ENCODE measurements at regions not wholly inside any gene's neighbourhood (a gene's known extent, or its start where the extent isn't known, plus 50 kb on each side); places are given as distances from the start of the nearest gene placed in this dataset.

DNA sequence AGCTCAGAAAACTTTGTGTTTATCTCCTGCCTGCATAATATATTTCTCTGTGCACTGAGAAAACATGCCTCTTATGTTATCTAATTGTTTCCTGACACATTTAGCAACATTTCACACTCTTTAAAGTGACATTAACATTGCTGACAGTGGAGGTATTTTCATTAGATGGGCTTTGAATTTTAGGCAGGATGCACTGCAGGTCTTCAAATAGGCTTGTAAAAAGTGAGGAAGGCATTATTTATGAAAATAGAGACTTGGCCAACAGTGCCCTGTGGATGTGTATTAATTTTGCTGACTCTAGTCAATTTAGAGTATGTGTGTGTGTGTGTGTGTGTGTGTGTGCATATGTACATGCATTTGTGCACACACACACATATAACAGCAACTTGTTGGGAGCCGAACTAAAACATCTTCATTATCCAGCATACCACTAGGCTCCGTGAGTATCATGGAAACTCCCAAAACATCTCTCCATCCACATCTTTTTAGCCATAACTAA, 429.5 kb upstream of the WWC1 start:
- no peak for TF ChIP-seq PATZ1 (CRISPR knock-in tag; IDR thresholded peaks at IDR 0.05; ENCODE audit: borderline replicate concordance)
- TF ChIP-seq TOX (CRISPR knock-in tag; IDR thresholded peaks at IDR 0.05; ENCODE audit: borderline replicate concordance): no peak
- TF ChIP-seq, protein P1, sequence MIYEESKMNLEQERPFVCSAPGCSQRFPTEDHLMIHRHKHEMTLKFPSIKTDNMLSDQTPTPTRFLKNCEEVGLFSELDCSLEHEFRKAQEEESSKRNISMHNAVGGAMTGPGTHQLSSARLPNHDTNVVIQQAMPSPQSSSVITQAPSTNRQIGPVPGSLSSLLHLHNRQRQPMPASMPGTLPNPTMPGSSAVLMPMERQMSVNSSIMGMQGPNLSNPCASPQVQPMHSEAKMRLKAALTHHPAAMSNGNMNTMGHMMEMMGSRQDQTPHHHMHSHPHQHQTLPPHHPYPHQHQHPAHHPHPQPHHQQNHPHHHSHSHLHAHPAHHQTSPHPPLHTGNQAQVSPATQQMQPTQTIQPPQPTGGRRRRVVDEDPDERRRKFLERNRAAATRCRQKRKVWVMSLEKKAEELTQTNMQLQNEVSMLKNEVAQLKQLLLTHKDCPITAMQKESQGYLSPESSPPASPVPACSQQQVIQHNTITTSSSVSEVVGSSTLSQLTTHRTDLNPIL (CRISPR knock-in tag; IDR thresholded peaks at IDR 0.05; ENCODE audit: low read depth): no peak
- no peak for TF ChIP-seq ZFP3 (CRISPR knock-in tag; IDR thresholded peaks at IDR 0.05)
- no peak for TF ChIP-seq TCF4 (CRISPR knock-in tag; IDR thresholded peaks at IDR 0.05; ENCODE audit: borderline replicate concordance)
- TF ChIP-seq GLIS3 (CRISPR knock-in tag; IDR thresholded peaks at IDR 0.05): no peak
- TF ChIP-seq CSDC2 (CRISPR knock-in tag; IDR thresholded peaks at IDR 0.05): no peak
- TF ChIP-seq ZC3H10 (CRISPR knock-in tag; IDR thresholded peaks at IDR 0.05): no peak
- no peak for TF ChIP-seq ZFP30 (CRISPR knock-in tag; IDR thresholded peaks at IDR 0.05)
- no peak for TF ChIP-seq TSHZ2 (CRISPR knock-in tag; IDR thresholded peaks at IDR 0.05)
- no peak for TF ChIP-seq RARB (CRISPR knock-in tag; IDR thresholded peaks at IDR 0.05)

All from SK-N-SH treated with all-trans-retinoic acid at 6 μM for 48 hours (cell line).